ENCODE measurements at regions not wholly inside any gene's neighbourhood (a gene's known extent, or its start where the extent isn't known, plus 50 kb on each side); places are given as distances from the start of the nearest gene placed in this dataset.

GRCh38 chr5:6177926-6178325 is 200.4 kb downstream of the MED10 start:
- TF ChIP-seq, protein P1, sequence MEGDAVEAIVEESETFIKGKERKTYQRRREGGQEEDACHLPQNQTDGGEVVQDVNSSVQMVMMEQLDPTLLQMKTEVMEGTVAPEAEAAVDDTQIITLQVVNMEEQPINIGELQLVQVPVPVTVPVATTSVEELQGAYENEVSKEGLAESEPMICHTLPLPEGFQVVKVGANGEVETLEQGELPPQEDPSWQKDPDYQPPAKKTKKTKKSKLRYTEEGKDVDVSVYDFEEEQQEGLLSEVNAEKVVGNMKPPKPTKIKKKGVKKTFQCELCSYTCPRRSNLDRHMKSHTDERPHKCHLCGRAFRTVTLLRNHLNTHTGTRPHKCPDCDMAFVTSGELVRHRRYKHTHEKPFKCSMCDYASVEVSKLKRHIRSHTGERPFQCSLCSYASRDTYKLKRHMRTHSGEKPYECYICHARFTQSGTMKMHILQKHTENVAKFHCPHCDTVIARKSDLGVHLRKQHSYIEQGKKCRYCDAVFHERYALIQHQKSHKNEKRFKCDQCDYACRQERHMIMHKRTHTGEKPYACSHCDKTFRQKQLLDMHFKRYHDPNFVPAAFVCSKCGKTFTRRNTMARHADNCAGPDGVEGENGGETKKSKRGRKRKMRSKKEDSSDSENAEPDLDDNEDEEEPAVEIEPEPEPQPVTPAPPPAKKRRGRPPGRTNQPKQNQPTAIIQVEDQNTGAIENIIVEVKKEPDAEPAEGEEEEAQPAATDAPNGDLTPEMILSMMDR (IDR thresholded peaks at IDR 0.05): no peak
- TF ChIP-seq IRF2 (CRISPR knock-in tag; IDR thresholded peaks at IDR 0.05; ENCODE audit: borderline replicate concordance, low read depth) (no peak), TP53 (CRISPR knock-in tag; IDR thresholded peaks at IDR 0.05) (no peak), MAX (CRISPR knock-in tag; IDR thresholded peaks at IDR 0.05) (no peak), NFYB (CRISPR knock-in tag; conservative IDR thresholded peaks at IDR 0.05; ENCODE audit: low read depth) (no peak), ZNF396 (CRISPR knock-in tag; IDR thresholded peaks at IDR 0.05; ENCODE audit: borderline replicate concordance) (no peak), E2F4 (CRISPR knock-in tag; IDR thresholded peaks at IDR 0.05; ENCODE audit: borderline replicate concordance, low read depth) (no peak), FOXK1 (CRISPR knock-in tag; IDR thresholded peaks at IDR 0.05) (no peak), JUN (CRISPR knock-in tag; IDR thresholded peaks at IDR 0.05) (no peak), USF1 (CRISPR knock-in tag; IDR thresholded peaks at IDR 0.05) (no peak)
- TF ChIP-seq, protein P2, sequence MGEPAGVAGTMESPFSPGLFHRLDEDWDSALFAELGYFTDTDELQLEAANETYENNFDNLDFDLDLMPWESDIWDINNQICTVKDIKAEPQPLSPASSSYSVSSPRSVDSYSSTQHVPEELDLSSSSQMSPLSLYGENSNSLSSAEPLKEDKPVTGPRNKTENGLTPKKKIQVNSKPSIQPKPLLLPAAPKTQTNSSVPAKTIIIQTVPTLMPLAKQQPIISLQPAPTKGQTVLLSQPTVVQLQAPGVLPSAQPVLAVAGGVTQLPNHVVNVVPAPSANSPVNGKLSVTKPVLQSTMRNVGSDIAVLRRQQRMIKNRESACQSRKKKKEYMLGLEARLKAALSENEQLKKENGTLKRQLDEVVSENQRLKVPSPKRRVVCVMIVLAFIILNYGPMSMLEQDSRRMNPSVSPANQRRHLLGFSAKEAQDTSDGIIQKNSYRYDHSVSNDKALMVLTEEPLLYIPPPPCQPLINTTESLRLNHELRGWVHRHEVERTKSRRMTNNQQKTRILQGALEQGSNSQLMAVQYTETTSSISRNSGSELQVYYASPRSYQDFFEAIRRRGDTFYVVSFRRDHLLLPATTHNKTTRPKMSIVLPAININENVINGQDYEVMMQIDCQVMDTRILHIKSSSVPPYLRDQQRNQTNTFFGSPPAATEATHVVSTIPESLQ (CRISPR knock-in tag; IDR thresholded peaks at IDR 0.05): no peak
- TF ChIP-seq, protein P3, sequence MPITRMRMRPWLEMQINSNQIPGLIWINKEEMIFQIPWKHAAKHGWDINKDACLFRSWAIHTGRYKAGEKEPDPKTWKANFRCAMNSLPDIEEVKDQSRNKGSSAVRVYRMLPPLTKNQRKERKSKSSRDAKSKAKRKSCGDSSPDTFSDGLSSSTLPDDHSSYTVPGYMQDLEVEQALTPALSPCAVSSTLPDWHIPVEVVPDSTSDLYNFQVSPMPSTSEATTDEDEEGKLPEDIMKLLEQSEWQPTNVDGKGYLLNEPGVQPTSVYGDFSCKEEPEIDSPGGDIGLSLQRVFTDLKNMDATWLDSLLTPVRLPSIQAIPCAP (CRISPR knock-in tag; IDR thresholded peaks at IDR 0.05): no peak
- TF ChIP-seq, protein P4, sequence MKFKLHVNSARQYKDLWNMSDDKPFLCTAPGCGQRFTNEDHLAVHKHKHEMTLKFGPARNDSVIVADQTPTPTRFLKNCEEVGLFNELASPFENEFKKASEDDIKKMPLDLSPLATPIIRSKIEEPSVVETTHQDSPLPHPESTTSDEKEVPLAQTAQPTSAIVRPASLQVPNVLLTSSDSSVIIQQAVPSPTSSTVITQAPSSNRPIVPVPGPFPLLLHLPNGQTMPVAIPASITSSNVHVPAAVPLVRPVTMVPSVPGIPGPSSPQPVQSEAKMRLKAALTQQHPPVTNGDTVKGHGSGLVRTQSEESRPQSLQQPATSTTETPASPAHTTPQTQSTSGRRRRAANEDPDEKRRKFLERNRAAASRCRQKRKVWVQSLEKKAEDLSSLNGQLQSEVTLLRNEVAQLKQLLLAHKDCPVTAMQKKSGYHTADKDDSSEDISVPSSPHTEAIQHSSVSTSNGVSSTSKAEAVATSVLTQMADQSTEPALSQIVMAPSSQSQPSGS (CRISPR knock-in tag; IDR thresholded peaks at IDR 0.05; ENCODE audit: borderline replicate concordance, low read depth): no peak
